CD4-positive, alpha-beta T cell treated with Interleukin-12 subunit alpha and Interleukin-12 subunit beta, for 1 hour (primary cell): ENCODE measurements at regions not wholly inside any gene's neighbourhood (a gene's known extent, or its start where the extent isn't known, plus 50 kb on each side); places are given as distances from the start of the nearest gene placed in this dataset.
"Not testable (repeated sequence)": the region's sequence is repeated elsewhere in the genome, so short reads cannot be mapped to it uniquely, and the experiment has no call there.

Experiments
- DNase-seq: peaks from one replicate; pipeline ENCODE4 v3.0.0-alpha.2; 2020

- no peak for DNase-seq
Measured at GRCh38 chr7:16265863-16266458, 155.4 kb downstream of the CRPPA start.

- DNase-seq = no peak
Measured at GRCh38 chr7:16264823-16265804, 156.2 kb downstream of the CRPPA start.

- no peak for DNase-seq
Measured at GRCh38 chr7:16264036-16264819, 157.1 kb downstream of the CRPPA start.

GRCh38 chr7:16263377-16263776, 158.0 kb downstream of the CRPPA start:
- not testable (repeated sequence) for DNase-seq

GRCh38 chr7:16261654-16262053, 159.7 kb downstream of the CRPPA start:
- DNase-seq = no peak

- no peak for DNase-seq
Measured at GRCh38 chr7:16261100-16261499, 160.2 kb downstream of the CRPPA start.

GRCh38 chr7:16260236-16260728, 161.1 kb downstream of the CRPPA start:
- DNase-seq = no peak

- DNase-seq = not testable (repeated sequence)
Measured at GRCh38 chr7:16256419-16256818, 164.9 kb downstream of the CRPPA start.

- not testable (repeated sequence) for DNase-seq
Measured at GRCh38 chr7:16255952-16256351, 165.4 kb downstream of the CRPPA start.

- not testable (repeated sequence) for DNase-seq
Measured at GRCh38 chr7:16250655-16251054, 170.7 kb downstream of the CRPPA start.

GRCh38 chr7:16249204-16249603, 172.1 kb downstream of the CRPPA start:
- DNase-seq = not testable (repeated sequence)

- not testable (repeated sequence) for DNase-seq
Measured at GRCh38 chr7:16248556-16248955, 172.8 kb downstream of the CRPPA start.

GRCh38 chr7:16244469-16244868, 176.9 kb downstream of the CRPPA start:
- DNase-seq = no peak

GRCh38 chr7:16242920-16243319, 178.4 kb downstream of the CRPPA start:
- no peak for DNase-seq

GRCh38 chr7:16241017-16241416, 180.3 kb downstream of the CRPPA start:
- DNase-seq = no peak

GRCh38 chr7:16236381-16236780, 185.0 kb downstream of the CRPPA start:
- no peak for DNase-seq

- DNase-seq = no peak
Measured at GRCh38 chr7:16235147-16236114, 185.9 kb downstream of the CRPPA start.

- DNase-seq = no peak
Measured at GRCh38 chr7:16234493-16235146, 186.7 kb downstream of the CRPPA start.

- DNase-seq = no peak
Measured at GRCh38 chr7:16233517-16233916, 187.8 kb downstream of the CRPPA start.

GRCh38 chr7:16232273-16232672, 189.1 kb downstream of the CRPPA start:
- no peak for DNase-seq
